B cell (primary cell): ENCODE measurements at regions not wholly inside any gene's neighbourhood (a gene's known extent, or its start where the extent isn't known, plus 50 kb on each side); places are given as distances from the start of the nearest gene placed in this dataset.
"Not testable (repeated sequence)": the region's sequence is repeated elsewhere in the genome, so short reads cannot be mapped to it uniquely, and the experiment has no call there.

ENCODE experiments used
- ATAC-seq: fragments of 200-7000 bp; cut with Tn5 transposase; one replicate; pipeline ENCODE4 v1.10.0; 2021; ENCODE audit warnings: low read depth, mild to moderate bottlenecking, moderate number of reproducible peaks, moderate library complexity
- CTCF ChIA-PET: fragments of 350-600 bp; sonication (Branson Sonifier 250); formaldehyde crosslinking; loops from one replicate; lab custom pipeline; 2021; ENCODE audit warnings: antibody characterized with exemption, inconsistent platforms; lab: Charles Lee
- POLR2A ChIA-PET: fragments of 350-600 bp; sonication (Branson Sonifier 250); formaldehyde crosslinking; loops from one replicate; lab custom pipeline; 2021; ENCODE audit warnings: antibody characterized with exemption; lab: Charles Lee
- DNase-seq: peaks from one replicate; pipeline ENCODE4 v3.0.0; 2013
- H2AFZ ChIP-seq: 2 replicates; pipeline ENCODE4 v1.6.1; 2012; ENCODE audit warnings: mild to moderate bottlenecking, low read depth, low read length; ENCODE audit not compliant: insufficient read depth, poor library complexity, severe bottlenecking
- H3K27ac ChIP-seq, 2 donors: 1 replicate in 1 of 2; 2 replicates in 1 of 2; pipeline ENCODE4 v1.5.1; 2012 to 2013; ENCODE audit warnings: low read length in 2 of 2, mild to moderate bottlenecking in 2 of 2, moderate library complexity in 1 of 2
- H3K27me3 ChIP-seq, 4 experiments: fragments of 200-600 bp in 1 of 4; sonication (generic) in 1 of 4; replicated peaks in 1 of 4; 1 replicate in 2 of 4; 2 replicates in 2 of 4; pipeline versions ENCODE4 v1.6.1 to v1.7.0; 2013 to 2016; ENCODE audit warnings: low read length in 3 of 4, mild to moderate bottlenecking in 2 of 4, mixed read lengths in 1 of 4, moderate library complexity in 1 of 4; ENCODE audit not compliant: insufficient read depth in 4 of 4, control insufficient read depth in 3 of 4; ENCODE audit errors: control extremely low read depth in 1 of 4
- H3K36me3 ChIP-seq, 2 experiments: replicated peaks in 1 of 2; 1 replicate in 1 of 2; 2 replicates in 1 of 2; pipeline versions ENCODE4 v1.6.1 to v1.7.1; 2013; ENCODE audit warnings: low read length in 1 of 2; ENCODE audit not compliant: insufficient read depth in 2 of 2, control insufficient read depth in 1 of 2; ENCODE audit errors: control extremely low read depth in 1 of 2, extremely low read depth in 1 of 2
- H3K4me1 ChIP-seq, 2 donors: fragments of 200-600 bp in 1 of 2; sonication (generic) in 1 of 2; 1 replicate in 1 of 2; 2 replicates in 1 of 2; pipeline versions ENCODE4 v1.5.1 to v1.6.1; 2013 to 2017; ENCODE audit warnings: low read length in 2 of 2; ENCODE audit not compliant: control insufficient read depth in 2 of 2, insufficient read depth in 2 of 2
- H3K4me2 ChIP-seq: replicated peaks from 2 replicates; pipeline ENCODE3; 2012; ENCODE audit warnings: mild to moderate bottlenecking, low read depth, low read length; ENCODE audit not compliant: poor library complexity, severe bottlenecking
- H3K4me3 ChIP-seq, 5 experiments: fragments of 200-600 bp in 1 of 5; sonication (generic) in 1 of 5; 1 replicate in 3 of 5; 2 replicates in 2 of 5; pipeline versions ENCODE4 v1.5.1 to v1.7.0; 2011 to 2016; ENCODE audit warnings: low read length in 4 of 5, mild to moderate bottlenecking in 4 of 5, low read depth in 2 of 5, control low read depth in 1 of 5, moderate library complexity in 1 of 5; ENCODE audit not compliant: insufficient read depth in 1 of 5; ENCODE audit errors: control extremely low read depth in 1 of 5, extremely low read depth in 1 of 5
- H3K79me2 ChIP-seq: fragments of 200-600 bp; sonication (generic); one replicate; pipeline ENCODE4 v1.6.0; 2016; ENCODE audit warnings: low read length; ENCODE audit not compliant: control insufficient read depth, insufficient read depth
- H3K9ac ChIP-seq: fragments of 200-600 bp; sonication (generic); 2 replicates; pipeline ENCODE4 v1.6.1; 2017; ENCODE audit warnings: mild to moderate bottlenecking, low read length, moderate library complexity
- H3K9me3 ChIP-seq, 3 donors: one replicate each; pipeline versions ENCODE4 v1.6.1 to v1.7.1; 2013; ENCODE audit warnings: low read length in 2 of 3; ENCODE audit not compliant: control insufficient read depth in 2 of 3, insufficient read depth in 1 of 3; ENCODE audit errors: control extremely low read depth in 1 of 3
- H4K20me1 ChIP-seq: 2 replicates; pipeline ENCODE4 v1.6.0; 2012; ENCODE audit warnings: mild to moderate bottlenecking, low read length; ENCODE audit not compliant: insufficient read depth, control insufficient read depth, poor library complexity, severe bottlenecking
- H3K27ac Mint-ChIP-seq: one replicate; pipeline ENCODE4 v1.8.0; 2021; ENCODE audit warnings: mixed read lengths
- H3K27me3 Mint-ChIP-seq: one replicate; pipeline ENCODE4 v1.8.0; 2021; ENCODE audit warnings: mixed read lengths
- H3K4me1 Mint-ChIP-seq: one replicate; pipeline ENCODE4 v1.8.0; 2021; ENCODE audit warnings: mixed read lengths
- H3K4me3 Mint-ChIP-seq: one replicate; pipeline ENCODE4 v1.8.0; 2021; ENCODE audit warnings: mixed read lengths
- H3K9me3 Mint-ChIP-seq: one replicate; pipeline ENCODE4 v1.8.0; 2022; ENCODE audit warnings: mixed read lengths; ENCODE audit not compliant: insufficient read depth
- CTCF ChIP-seq: fragments of 200-600 bp; IDR thresholded peaks from one replicate; pipeline ENCODE4 v1.8.0; 2022; ENCODE audit warnings: antibody characterized with exemption, mild to moderate bottlenecking
- EZH2 ChIP-seq: IDR thresholded peaks from 2 replicates; pipeline ENCODE4 v1.6.1; 2012; ENCODE audit warnings: borderline replicate concordance, low read depth, mild to moderate bottlenecking, moderate library complexity, low read length; ENCODE audit not compliant: insufficient read depth, poor library complexity, severe bottlenecking
- WGBS: methylation state at CpG from one replicate; pipeline ENCODE4 v1.1.5; 2013; ENCODE audit warnings: missing lambda C conversion rate; ENCODE audit not compliant: insufficient coverage; 5-methylcytosine and 5-hydroxymethylcytosine counted together
- intact Hi-C: fragments of 100-400 bp; cut with micrococcal nuclease; formaldehyde crosslinking; loops from one replicate; pipeline ENCODE4 v1.10.0; 2022

DNA sequence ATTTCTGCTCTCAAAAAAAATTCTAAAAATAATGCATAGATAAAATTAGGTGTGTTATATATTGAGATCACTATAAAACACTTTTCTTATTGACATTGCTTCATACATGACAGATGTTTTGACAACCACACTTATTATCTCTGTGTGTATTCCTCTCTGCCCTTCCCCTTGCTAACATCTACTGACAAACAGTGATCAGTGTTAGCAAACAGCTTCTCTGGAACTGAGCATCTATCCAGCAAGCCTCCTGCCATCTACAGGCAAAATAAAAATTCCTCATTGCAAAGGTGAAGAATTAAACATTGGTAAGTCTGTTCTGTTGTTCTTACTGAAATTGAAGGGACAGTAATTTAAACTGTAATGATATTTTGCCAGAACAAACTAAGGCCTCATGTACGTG, 2153.9 kb downstream of the NCAM2 start:
- TF ChIP-seq EZH2 (no peak), CTCF (no peak)
- Histone ChIP-seq H3K9ac (no peak overlapping the region), H3K36me3 (no peaks in the 10 kb centered on the region), H4K20me1 (no peaks in the 10 kb centered on the region), H3K4me1 (no peaks in the 10 kb centered on the region), H3K27me3 (no peaks in the 10 kb centered on the region), H3K27ac (no peak overlapping the region), H3K79me2 (no peaks in the 10 kb centered on the region), H2AFZ (no peak overlapping the region), H3K9me3 (no peaks in the 10 kb centered on the region), H3K4me2 (no peak overlapping the region), H3K4me3 (no peak overlapping the region)
- Mint-ChIP-seq H3K4me3 (no peak overlapping the region), H3K4me1 (no peaks in the 10 kb centered on the region), H3K9me3 (no peaks in the 10 kb centered on the region), H3K27me3 (no peaks in the 10 kb centered on the region), H3K27ac (no peak overlapping the region)
- DNase-seq (no peak), ATAC-seq (no peak)
- CTCF ChIA-PET = no interaction called here
- no CpG with 5 or more reads among the region's 1 CpG for WGBS
- POLR2A ChIA-PET = no interaction called here
- intact Hi-C loops = no loop called here

DNA sequence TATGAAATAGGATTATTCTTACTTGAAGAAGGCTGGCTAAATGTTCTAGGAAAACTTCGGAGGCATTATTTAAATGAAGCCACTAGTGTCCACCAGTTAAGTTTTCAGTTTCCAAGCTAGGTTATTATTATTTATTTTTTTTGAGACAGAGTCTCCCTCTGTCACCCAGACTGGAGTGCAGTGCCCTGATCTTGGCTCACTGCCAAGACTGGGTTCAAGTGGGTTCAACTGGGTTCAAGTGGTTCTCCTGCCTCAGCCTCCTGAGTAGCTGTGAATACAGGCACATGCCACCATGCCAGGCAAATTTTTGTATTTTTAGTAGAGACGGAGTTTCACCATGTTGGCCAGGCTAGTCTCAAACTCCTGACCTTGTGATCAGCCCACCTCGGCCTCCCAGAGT, 2155.6 kb downstream of the NCAM2 start:
- H3K4me2 ChIP-seq, H3K9me3 ChIP-seq, H3K27me3 ChIP-seq, H3K36me3 ChIP-seq, H3K27ac Mint-ChIP-seq, H3K4me3 ChIP-seq, H3K4me3 Mint-ChIP-seq, H3K27me3 Mint-ChIP-seq, ATAC-seq, H3K4me1 ChIP-seq, H3K9me3 Mint-ChIP-seq, DNase-seq, H4K20me1 ChIP-seq, H3K79me2 ChIP-seq, CTCF ChIA-PET, POLR2A ChIA-PET, H3K9ac ChIP-seq, H3K27ac ChIP-seq, intact Hi-C loops, H2AFZ ChIP-seq, H3K4me1 Mint-ChIP-seq: not testable (repeated sequence)
- WGBS = 90% methylated on average over 2 of the region's 3 CpGs
